Effector CD8-positive, alpha-beta T cell (primary cell): ENCODE measurements at regions not wholly inside any gene's neighbourhood (a gene's known extent, or its start where the extent isn't known, plus 50 kb on each side); places are given as distances from the start of the nearest gene placed in this dataset.

Experiments
- DNase-seq: peaks from one replicate; lab custom pipeline; 2025; lab: John Stamatoyannopoulos, UW

DNA sequence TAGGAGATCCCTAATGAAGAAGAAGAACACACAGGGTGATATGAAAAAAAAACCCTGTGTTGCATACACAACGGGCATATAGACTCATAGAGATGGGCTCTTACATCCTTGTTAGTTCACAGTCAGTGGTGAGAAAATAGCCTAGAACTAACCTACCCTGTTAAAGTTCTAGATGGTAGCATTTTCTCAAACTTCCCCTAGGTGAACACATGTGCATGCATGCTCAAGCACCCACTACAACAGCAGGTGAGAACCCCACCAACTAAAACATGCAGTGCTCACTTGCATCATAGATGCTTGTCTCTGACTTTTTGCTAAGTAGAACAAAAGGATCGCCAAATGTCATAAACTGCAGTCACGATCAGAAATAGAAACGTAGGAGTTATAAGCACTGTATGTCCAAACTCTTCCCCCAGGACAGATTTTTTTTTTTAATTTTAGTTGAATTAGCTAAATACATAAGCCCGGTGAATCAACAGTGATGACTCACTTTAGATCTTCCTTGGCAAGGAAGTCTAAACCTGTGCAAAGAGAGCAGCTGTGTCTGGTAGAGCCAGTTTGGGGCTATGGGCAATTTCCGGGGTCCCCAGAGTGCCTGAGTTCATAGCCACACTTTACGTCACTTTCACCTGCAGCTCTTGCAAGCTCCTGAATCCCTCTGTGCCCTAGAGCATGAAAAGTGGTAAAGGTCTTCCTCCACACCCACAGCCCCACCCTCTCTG lies 96.2 kb upstream of the SEMA6D start:
- no peak for DNase-seq

DNA sequence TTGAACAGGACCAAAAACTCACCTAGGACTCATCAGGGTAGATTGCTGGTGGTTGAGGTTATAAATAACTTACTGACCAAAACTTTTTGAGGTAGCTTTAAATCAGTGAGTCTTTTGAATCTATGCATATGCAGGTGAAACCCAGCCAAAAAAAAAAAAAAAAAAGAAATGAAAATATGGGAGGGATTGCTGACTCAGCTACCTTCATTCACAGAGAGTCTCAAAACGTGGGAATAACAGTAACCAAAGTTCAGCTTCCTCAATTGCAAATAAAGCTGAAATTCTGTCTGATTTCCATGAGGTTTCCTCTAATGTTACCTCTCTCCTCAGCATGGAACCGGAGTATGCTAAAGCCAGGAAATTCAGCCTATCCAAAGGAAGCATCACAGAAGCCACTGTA lies 95.2 kb upstream of the SEMA6D start:
- no peak for DNase-seq

DNA sequence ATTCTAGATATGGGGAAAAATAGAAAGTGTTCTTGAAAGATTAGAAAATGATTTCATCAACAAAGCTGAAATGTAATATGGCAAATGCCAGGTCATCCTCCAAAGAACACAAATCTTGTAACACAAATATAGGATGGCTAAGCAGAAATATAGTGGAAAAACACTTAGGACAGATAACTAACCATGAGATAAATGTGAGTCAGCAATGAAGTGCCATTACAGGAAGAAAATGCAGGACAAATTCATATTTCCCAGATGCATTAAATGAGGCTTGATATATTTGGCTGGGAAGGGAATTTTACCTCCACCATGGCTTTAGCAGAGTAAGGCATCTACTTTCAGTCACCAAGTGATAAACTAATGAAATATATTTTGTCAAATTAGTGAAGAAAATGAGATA lies 92.8 kb upstream of the SEMA6D start:
- DNase-seq: no peak

DNA sequence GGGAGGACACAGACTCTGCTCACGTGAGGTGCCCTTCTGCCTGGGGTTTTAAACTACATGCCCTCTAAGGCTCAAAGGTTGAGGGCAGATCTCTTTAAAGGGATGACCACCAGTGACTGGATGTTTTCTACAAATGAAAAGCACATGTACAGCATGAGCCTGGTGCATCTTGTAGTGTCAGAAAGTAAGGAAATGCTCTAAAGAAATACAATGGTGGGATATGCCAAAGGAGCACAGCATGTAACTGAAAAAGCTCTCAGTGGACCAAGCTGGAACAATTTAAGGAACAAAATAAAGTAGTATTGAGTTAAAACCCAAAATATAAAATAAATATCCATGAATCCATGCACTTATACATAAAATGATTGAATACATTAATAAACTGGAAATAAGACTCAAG lies 78.3 kb upstream of the SEMA6D start:
- DNase-seq: no peak

DNA sequence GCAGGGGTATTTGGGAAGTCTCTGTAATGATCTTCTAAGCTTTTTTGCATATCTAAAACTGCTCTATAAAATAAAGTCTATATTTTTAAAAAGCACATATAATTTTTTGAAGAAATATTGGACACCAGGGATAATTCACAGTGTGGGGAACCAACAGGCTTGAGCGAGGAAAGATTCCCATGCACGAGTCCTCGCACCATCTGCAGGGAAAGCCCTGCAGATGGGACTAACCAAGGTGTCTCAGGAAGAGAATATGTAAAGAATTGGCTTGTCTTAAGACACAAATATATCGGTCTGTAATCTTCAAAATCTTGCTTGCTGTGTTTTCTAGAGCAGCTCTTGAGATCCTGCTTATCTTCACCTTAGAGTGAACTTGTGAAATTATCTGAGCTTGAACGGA lies 77.2 kb upstream of the SEMA6D start:
- no peak for DNase-seq

DNA sequence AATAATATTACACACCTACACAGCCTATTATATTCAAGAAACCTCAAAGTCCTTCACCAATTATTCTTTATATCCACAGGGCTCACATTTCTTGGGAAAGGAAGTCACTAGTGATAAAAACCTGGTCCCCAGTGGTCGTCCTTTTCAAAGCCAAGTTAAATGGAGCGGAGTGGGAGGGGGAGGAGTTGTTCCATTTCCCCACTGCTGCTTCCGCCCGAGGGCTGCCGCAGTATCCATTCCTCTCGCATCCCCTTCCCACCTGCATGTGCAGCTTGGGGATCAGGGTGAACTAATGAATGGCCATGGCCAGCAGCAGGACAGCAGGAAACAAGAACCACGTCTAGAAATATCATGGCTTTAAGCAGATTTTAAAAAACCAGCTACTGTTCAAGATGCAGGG lies 76.4 kb upstream of the SEMA6D start:
- DNase-seq: no peak

DNA sequence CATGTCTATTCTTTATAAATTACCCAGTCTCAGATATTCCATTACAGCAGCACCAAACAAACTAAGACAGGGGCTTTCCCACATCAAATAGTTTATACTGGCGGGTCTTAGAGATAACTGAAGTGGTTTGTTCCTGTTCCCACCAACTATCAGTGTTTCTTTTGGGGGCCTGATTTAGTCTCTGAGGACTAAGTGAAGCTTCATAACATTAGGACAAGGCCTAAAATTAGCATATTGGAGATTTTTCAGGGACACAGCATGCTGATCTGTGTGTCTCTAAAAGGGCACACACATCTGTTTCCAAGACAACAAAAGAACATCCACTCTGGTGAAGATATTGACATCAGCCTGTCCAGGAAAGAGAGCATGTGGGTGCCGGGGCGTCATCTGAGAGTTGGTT lies 72.6 kb upstream of the SEMA6D start:
- no peak for DNase-seq

DNA sequence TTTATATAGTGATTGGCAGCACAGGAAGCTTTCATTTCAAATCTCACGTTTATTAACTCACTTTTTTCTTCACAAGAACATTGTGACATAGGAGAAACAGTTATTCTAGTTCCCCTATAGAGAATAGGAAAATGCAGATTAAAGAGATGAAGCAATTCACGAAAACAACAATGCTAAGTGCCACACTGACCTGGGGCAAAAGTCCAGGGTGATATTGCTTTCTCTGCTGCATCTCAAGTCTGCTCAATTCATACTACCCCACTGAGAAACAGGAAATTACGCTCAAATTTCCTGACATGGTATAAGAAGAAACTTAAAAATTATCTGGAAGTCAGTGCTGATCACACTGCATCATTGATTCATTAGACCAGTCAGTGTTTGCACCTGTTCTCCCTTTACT lies 66.7 kb upstream of the SEMA6D start:
- no peak for DNase-seq

DNA sequence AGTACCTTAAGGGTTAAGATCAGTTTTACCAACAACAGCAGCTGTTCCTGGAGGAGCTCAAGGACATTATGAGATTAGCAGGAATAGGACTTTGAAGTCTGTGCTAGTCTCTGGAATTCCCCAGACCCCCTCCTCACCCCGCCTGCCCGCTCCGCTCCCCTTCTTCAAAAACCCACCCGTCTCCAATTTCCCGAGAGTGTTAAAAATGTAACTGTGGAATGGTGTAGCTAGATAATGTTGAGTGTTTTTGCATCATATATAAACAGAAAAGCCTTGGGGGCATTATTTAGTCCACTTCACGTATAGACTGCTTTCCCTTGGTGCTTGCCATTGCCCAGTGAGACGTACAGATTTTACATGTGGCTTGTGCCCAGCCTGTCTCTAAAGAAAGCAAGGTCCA lies 65.0 kb upstream of the SEMA6D start:
- DNase-seq: no peak

DNA sequence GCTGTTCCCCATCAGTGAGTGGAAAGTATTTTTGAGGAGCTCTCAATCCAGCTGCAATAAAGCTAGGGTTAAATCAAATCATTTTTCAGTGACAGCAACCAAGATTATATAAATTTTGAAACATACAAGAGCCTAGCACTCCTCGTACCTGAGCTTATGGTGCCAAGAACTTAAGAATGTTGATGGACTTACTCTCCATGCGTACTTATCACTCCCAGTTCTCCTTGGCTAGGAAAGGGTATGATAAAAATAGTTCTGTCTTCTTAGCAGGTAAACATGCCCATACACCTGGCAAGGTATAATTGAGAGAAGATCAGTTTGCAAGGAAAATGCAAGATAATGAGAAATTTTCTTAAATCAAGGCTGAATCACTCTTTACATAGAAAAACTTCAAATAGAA lies 64.5 kb upstream of the SEMA6D start:
- DNase-seq: no peak

DNA sequence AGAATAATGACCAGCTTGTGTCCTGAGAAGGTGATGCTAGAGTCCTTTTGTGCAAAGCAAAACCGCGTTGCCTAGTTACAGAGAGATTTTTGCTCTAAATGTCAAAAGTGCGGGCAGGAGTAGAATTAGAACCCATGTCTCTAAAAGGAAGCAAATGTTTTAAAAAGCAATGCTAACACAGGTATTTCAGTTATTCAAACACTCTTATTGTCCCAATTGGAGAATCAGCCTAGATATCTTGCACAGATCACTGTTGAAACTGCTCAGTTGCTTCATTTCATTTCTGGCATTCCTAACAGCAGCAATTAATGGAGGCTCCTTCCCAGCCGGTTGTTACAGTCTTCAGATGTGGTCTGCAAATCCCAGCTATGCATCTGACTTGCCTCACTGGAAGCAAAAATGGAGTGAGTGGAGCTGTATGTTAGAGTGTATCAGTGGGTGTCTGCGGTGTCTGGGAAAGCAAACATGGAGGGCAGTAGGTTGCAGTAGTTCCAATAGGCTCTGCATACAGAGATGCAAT lies 55.6 kb upstream of the SEMA6D start:
- no peak for DNase-seq

DNA sequence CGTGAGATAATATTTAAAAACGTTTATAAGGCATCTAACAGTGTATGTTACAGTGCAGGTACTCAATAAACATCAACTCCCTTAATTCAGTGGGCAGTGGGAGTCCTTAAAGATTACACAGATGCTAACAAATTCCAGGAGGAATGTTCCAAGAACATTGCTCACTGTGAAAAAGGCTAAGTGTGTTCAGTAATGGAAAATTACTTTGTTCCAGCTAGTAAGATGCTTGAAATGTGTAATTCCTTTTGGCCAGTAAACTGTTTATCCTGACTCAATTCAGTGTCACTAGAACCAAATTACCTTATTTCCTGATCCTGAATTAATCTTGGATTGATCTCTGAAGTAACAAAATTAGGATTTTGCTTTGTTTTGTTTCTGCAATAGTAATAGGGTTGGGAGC lies 54.2 kb upstream of the SEMA6D start:
- no peak for DNase-seq
